22Rv1 (cell line): ENCODE measurements at regions not wholly inside any gene's neighbourhood (a gene's known extent, or its start where the extent isn't known, plus 50 kb on each side); places are given as distances from the start of the nearest gene placed in this dataset.

Source experiments
- ZFX ChIP-seq: fragments of 450-650 bp; IDR thresholded peaks from 2 replicates; pipeline ENCODE4 v1.6.1; 2017; ENCODE audit warnings: antibody characterized with exemption, borderline replicate concordance
- TF ChIP-seq, protein P1 (sequence below): fragments of 450-650 bp; IDR thresholded peaks from 2 replicates; pipeline ENCODE4 v1.5.1; 2017; ENCODE audit warnings: mild to moderate bottlenecking

DNA sequence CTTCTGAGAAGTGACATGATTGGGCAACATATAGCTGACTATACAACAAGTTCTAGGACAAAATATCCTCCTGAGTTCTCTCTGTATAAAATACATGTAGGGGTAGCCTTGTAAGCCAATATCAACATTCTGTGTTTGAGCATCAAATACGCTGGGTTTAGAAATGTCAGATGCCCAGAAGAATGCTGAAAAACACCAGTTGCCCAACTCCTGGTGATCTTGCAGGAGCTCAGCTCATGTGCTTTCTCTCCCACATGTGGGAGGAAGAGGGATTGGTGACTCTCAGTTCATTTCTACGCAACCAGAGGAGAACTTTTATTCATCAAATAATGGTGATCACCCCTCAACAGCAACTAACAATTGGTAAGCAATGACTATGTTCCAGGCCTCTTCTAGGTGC is 810.9 kb upstream of the ACO1 start:
- TF ChIP-seq, protein P1, sequence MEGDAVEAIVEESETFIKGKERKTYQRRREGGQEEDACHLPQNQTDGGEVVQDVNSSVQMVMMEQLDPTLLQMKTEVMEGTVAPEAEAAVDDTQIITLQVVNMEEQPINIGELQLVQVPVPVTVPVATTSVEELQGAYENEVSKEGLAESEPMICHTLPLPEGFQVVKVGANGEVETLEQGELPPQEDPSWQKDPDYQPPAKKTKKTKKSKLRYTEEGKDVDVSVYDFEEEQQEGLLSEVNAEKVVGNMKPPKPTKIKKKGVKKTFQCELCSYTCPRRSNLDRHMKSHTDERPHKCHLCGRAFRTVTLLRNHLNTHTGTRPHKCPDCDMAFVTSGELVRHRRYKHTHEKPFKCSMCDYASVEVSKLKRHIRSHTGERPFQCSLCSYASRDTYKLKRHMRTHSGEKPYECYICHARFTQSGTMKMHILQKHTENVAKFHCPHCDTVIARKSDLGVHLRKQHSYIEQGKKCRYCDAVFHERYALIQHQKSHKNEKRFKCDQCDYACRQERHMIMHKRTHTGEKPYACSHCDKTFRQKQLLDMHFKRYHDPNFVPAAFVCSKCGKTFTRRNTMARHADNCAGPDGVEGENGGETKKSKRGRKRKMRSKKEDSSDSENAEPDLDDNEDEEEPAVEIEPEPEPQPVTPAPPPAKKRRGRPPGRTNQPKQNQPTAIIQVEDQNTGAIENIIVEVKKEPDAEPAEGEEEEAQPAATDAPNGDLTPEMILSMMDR = no peak
- TF ChIP-seq ZFX = no peak
